H1 (cell line): ENCODE measurements at regions not wholly inside any gene's neighbourhood (a gene's known extent, or its start where the extent isn't known, plus 50 kb on each side); places are given as distances from the start of the nearest gene placed in this dataset.

Source experiments
- CTCF ChIA-PET: fragments of 300-600 bp; sonication (Branson Sonifier 250); formaldehyde crosslinking; loops from one replicate; lab custom pipeline; 2021; ENCODE audit not compliant: partially characterized antibody; lab: Charles Lee
- POLR2A ChIA-PET: fragments of 300-600 bp; sonication (Branson Sonifier 250); formaldehyde crosslinking; loops from one replicate; lab custom pipeline; 2021; ENCODE audit warnings: inconsistent platforms; ENCODE audit not compliant: partially characterized antibody; lab: Charles Lee
- DNase-seq, 2 experiments: peaks; one replicate each; pipeline versions ENCODE4 v3.0.0 to v3.0.0-alpha.2; 2010 to 2022; ENCODE audit warnings: low spot score in 2 of 2, low read depth in 1 of 2, mixed read lengths in 1 of 2
- FAIRE-seq: peaks from 2 replicates; lab custom pipeline; 2011; peaks lifted over from hg19 to GRCh38; lab: Jason Lieb, UNC
- H2AFZ ChIP-seq: 2 replicates; pipeline ENCODE4 v1.8.1; 2012; ENCODE audit warnings: low read length, inconsistent platforms
- H2AK5ac ChIP-seq: 2 replicates; pipeline ENCODE4 v1.6.1; 2013; ENCODE audit warnings: low read depth, low read length
- H2BK120ac ChIP-seq: replicated peaks from 2 replicates; pipeline ENCODE3; 2013; ENCODE audit warnings: low read depth, low read length, inconsistent platforms
- H2BK12ac ChIP-seq: 2 replicates; pipeline ENCODE4 v1.6.1; 2013; ENCODE audit warnings: low read depth, low read length
- H2BK15ac ChIP-seq: 2 replicates; pipeline ENCODE4 v1.6.1; 2013; ENCODE audit warnings: low read length
- H2BK20ac ChIP-seq: 2 replicates; pipeline ENCODE4 v1.6.1; 2013; ENCODE audit warnings: low read length
- H2BK5ac ChIP-seq: 2 replicates; pipeline ENCODE4 v1.6.1; 2013; ENCODE audit warnings: low read depth, low read length
- H3K14ac ChIP-seq: 2 replicates; pipeline ENCODE4 v1.6.1; 2013; ENCODE audit warnings: inconsistent platforms; ENCODE audit not compliant: insufficient read length
- H3K18ac ChIP-seq: 2 replicates; pipeline ENCODE4 v1.6.1; 2013; ENCODE audit warnings: low read length; ENCODE audit errors: extremely low read depth
- H3K23ac ChIP-seq: 2 replicates; pipeline ENCODE4 v1.6.1; 2013; ENCODE audit warnings: inconsistent platforms; ENCODE audit not compliant: insufficient read length
- H3K23me2 ChIP-seq: 2 replicates; pipeline ENCODE4 v1.6.1; 2013; ENCODE audit warnings: low read depth, low read length
- H3K27ac ChIP-seq: 2 replicates; pipeline ENCODE4 v1.6.1; 2011; ENCODE audit warnings: low read depth, low read length, inconsistent platforms
- H3K27me3 ChIP-seq, 4 experiments: replicated peaks in 1 of 4; 1 replicate in 1 of 4; 2 replicates in 3 of 4; pipeline versions ENCODE4 v1.6.1 to v1.8.1; 2011 to 2013; ENCODE audit warnings: low read length in 3 of 4, mild to moderate bottlenecking in 3 of 4, inconsistent platforms in 2 of 4, mixed read lengths in 2 of 4, moderate library complexity in 1 of 4; ENCODE audit not compliant: control insufficient read depth in 3 of 4, insufficient read depth in 3 of 4; ENCODE audit errors: extremely low read depth in 1 of 4
- H3K36me3 ChIP-seq, 4 experiments: 2 replicates each; pipeline versions ENCODE4 v1.6.1 to v1.8.1; 2011 to 2013; ENCODE audit warnings: mild to moderate bottlenecking in 4 of 4, low read length in 3 of 4, moderate library complexity in 2 of 4, control low read depth in 1 of 4, inconsistent platforms in 1 of 4; ENCODE audit not compliant: insufficient read depth in 4 of 4, control insufficient read depth in 2 of 4
- H3K4ac ChIP-seq: replicated peaks from 2 replicates; pipeline ENCODE3; 2013; ENCODE audit warnings: low read length, low read depth, mixed read lengths, inconsistent platforms; ENCODE audit not compliant: insufficient read length
- H3K4me1 ChIP-seq, 4 experiments: replicated peaks in 1 of 4; 1 replicate in 1 of 4; 2 replicates in 3 of 4; pipeline versions ENCODE4 v1.6.1 to v1.8.1; 2011 to 2013; ENCODE audit warnings: low read length in 3 of 4, inconsistent platforms in 2 of 4, mixed read lengths in 1 of 4; ENCODE audit not compliant: insufficient read depth in 4 of 4, control insufficient read depth in 3 of 4
- H3K4me2 ChIP-seq, 2 experiments: 2 replicates each; pipeline versions ENCODE4 v1.6.1 to v1.8.1; 2011 to 2013; ENCODE audit warnings: low read depth in 2 of 2, low read length in 2 of 2, control low read depth in 1 of 2, inconsistent platforms in 1 of 2, mild to moderate bottlenecking in 1 of 2; ENCODE audit not compliant: insufficient read depth in 1 of 2
- H3K4me3 ChIP-seq, 4 experiments: fragments of 200-600, 300-600 bp in 1 of 4; sonication (generic), shearing (Covaris generic), sonication (Bioruptor Twin) in 1 of 4; 2 replicates each; pipeline versions ENCODE4 v1.5.1 to v1.8.1; 2011 to 2016; ENCODE audit warnings: low read length in 4 of 4, low read depth in 3 of 4, control low read depth in 2 of 4, inconsistent platforms in 2 of 4, mild to moderate bottlenecking in 2 of 4, mixed read lengths in 1 of 4, moderate library complexity in 1 of 4; ENCODE audit not compliant: insufficient read depth in 2 of 4; ENCODE audit errors: extremely low read depth in 1 of 4
- H3K56ac ChIP-seq: replicated peaks from 2 replicates; pipeline ENCODE3; 2013; ENCODE audit warnings: low read depth, mild to moderate bottlenecking, mixed read lengths, low read length, inconsistent platforms; ENCODE audit not compliant: insufficient read length
- H3K79me1 ChIP-seq: 2 replicates; pipeline ENCODE4 v1.6.1; 2013; ENCODE audit warnings: low read depth, low read length, control low read depth
- H3K79me2 ChIP-seq, 2 experiments: 2 replicates each; pipeline versions ENCODE4 v1.6.1 to v1.8.1; 2012 to 2013; ENCODE audit warnings: low read length in 2 of 2, mild to moderate bottlenecking in 2 of 2, inconsistent platforms in 1 of 2; ENCODE audit not compliant: insufficient read depth in 2 of 2, control insufficient read depth in 1 of 2
- H3K9ac ChIP-seq, 4 experiments: replicated peaks in 1 of 4; 1 replicate in 1 of 4; 2 replicates in 3 of 4; pipeline versions ENCODE4 v1.6.1 to v1.8.1; 2011 to 2013; ENCODE audit warnings: low read depth in 3 of 4, low read length in 3 of 4, control low read depth in 2 of 4, mild to moderate bottlenecking in 2 of 4, moderate library complexity in 2 of 4, inconsistent platforms in 1 of 4; ENCODE audit errors: extremely low read depth in 1 of 4
- H3K9me3 ChIP-seq, 2 experiments: 2 replicates each; pipeline versions ENCODE4 v1.6.1 to v1.8.1; 2012 to 2013; ENCODE audit warnings: mild to moderate bottlenecking in 2 of 2, moderate library complexity in 2 of 2, control low read depth in 1 of 2, inconsistent platforms in 1 of 2, low read depth in 1 of 2, low read length in 1 of 2, mixed read lengths in 1 of 2; ENCODE audit not compliant: insufficient read depth in 2 of 2
- H4K20me1 ChIP-seq, 2 experiments: replicated peaks in 1 of 2; 2 replicates each; pipeline versions ENCODE3 to v1.8.1; 2011 to 2013; ENCODE audit warnings: inconsistent platforms in 2 of 2, low read length in 2 of 2, mild to moderate bottlenecking in 1 of 2; ENCODE audit not compliant: insufficient read depth in 2 of 2, control insufficient read depth in 1 of 2
- H4K5ac ChIP-seq: 2 replicates; pipeline ENCODE4 v1.6.1; 2013; ENCODE audit warnings: low read length, low read depth, mixed read lengths, inconsistent platforms; ENCODE audit not compliant: insufficient read length
- H4K8ac ChIP-seq: 2 replicates; pipeline ENCODE4 v1.8.0; 2013; ENCODE audit warnings: mild to moderate bottlenecking, moderate library complexity, low read length, inconsistent platforms; ENCODE audit not compliant: insufficient read depth; ENCODE audit errors: extremely low read depth
- H4K91ac ChIP-seq: replicated peaks from 2 replicates; pipeline ENCODE3; 2013; ENCODE audit warnings: low read length, mixed read lengths, inconsistent platforms; ENCODE audit not compliant: insufficient read length
- BACH1 ChIP-seq: IDR thresholded peaks from 2 replicates; pipeline ENCODE4 v1.6.1; 2012; ENCODE audit warnings: low read length, improper control_type of control experiment
- GTF2F1 ChIP-seq: IDR thresholded peaks from 2 replicates; pipeline ENCODE4 v1.6.1; 2012; ENCODE audit warnings: low read depth, low read length, improper control_type of control experiment, borderline replicate concordance
- JUND ChIP-seq: IDR thresholded peaks from 2 replicates; pipeline ENCODE4 v1.6.1; 2011; ENCODE audit warnings: mild to moderate bottlenecking, improper control_type of control experiment, low read length
- MAFK ChIP-seq: IDR thresholded peaks from 2 replicates; pipeline ENCODE4 v1.6.1; 2012; ENCODE audit warnings: low read depth, mild to moderate bottlenecking, improper control_type of control experiment, low read length
- MAX ChIP-seq: IDR thresholded peaks from 2 replicates; pipeline ENCODE4 v1.6.1; 2012; ENCODE audit warnings: inconsistent platforms
- NANOG ChIP-seq: IDR thresholded peaks from 2 replicates; pipeline ENCODE4 v1.6.1; 2011; ENCODE audit warnings: low read length, low read depth, mild to moderate bottlenecking, inconsistent platforms; ENCODE audit not compliant: insufficient read depth, poor library complexity, severe bottlenecking
- PHF8 ChIP-seq: fragments of 200-600 bp; sonication (generic); conservative IDR thresholded peaks from 2 replicates; pipeline ENCODE4 v1.7.1; 2012; ENCODE audit warnings: low read depth, mild to moderate bottlenecking, inconsistent platforms, low read length, moderate library complexity
- POLR2AphosphoS5 ChIP-seq: IDR thresholded peaks from 2 replicates; pipeline ENCODE4 v1.6.1; 2011; ENCODE audit warnings: low read depth, low read length
- RAD21 ChIP-seq, 2 experiments: IDR thresholded peaks in 1 of 2; conservative IDR thresholded peaks in 1 of 2; 2 replicates each; pipeline ENCODE4 v1.6.1; 2011; ENCODE audit warnings: low read depth in 2 of 2, low read length in 2 of 2, improper control_type of control experiment in 1 of 2, inconsistent platforms in 1 of 2, mild to moderate bottlenecking in 1 of 2, moderate library complexity in 1 of 2
- RXRA ChIP-seq: IDR thresholded peaks from 2 replicates; pipeline ENCODE4 v1.6.1; 2011; ENCODE audit warnings: low read depth, mild to moderate bottlenecking, low read length, moderate library complexity; ENCODE audit not compliant: insufficient read depth
- TAF1 ChIP-seq: IDR thresholded peaks from 2 replicates; pipeline ENCODE4 v1.6.1; 2011; ENCODE audit warnings: mild to moderate bottlenecking, low read depth, low read length
- TAF7 ChIP-seq: optimal IDR thresholded peaks from 2 replicates; pipeline ENCODE3; 2011; ENCODE audit warnings: low read depth, mild to moderate bottlenecking, inconsistent platforms, low read length, moderate library complexity, borderline replicate concordance
- TBP ChIP-seq: IDR thresholded peaks from 2 replicates; pipeline ENCODE4 v1.6.1; 2011; ENCODE audit warnings: low read depth, low read length, improper control_type of control experiment
- USF2 ChIP-seq: IDR thresholded peaks from 2 replicates; pipeline ENCODE4 v1.6.1; 2011; ENCODE audit warnings: low read length, improper control_type of control experiment
- ZNF274 ChIP-seq: IDR thresholded peaks from 2 replicates; pipeline ENCODE4 v1.7.0; 2012; ENCODE audit warnings: low read length, borderline replicate concordance; ENCODE audit errors: extremely low read depth

- H3K23ac ChIP-seq: no peak overlapping the region
- no peak overlapping the region for H3K56ac ChIP-seq
- no peak overlapping the region for H3K4me3 ChIP-seq
- no peak overlapping the region for H4K8ac ChIP-seq
- FAIRE-seq (no peak), DNase-seq (no peak)
- no peaks in the 10 kb centered on the region for H3K79me1 ChIP-seq
- H3K27me3 ChIP-seq: no peaks in the 10 kb centered on the region
- no peak overlapping the region for H3K14ac ChIP-seq
- H3K23me2 ChIP-seq: no peaks in the 10 kb centered on the region
- no peak overlapping the region for H2AFZ ChIP-seq
- H2BK5ac ChIP-seq: no peak overlapping the region
- H2AK5ac ChIP-seq: no peak overlapping the region
- no peak overlapping the region for H3K4ac ChIP-seq
- ChIA-PET CTCF (no interaction called here), POLR2A (no interaction called here)
- H4K20me1 ChIP-seq: no peaks in the 10 kb centered on the region
- no peak overlapping the region for H3K4me2 ChIP-seq
- H4K91ac ChIP-seq: no peak overlapping the region
- no peaks in the 10 kb centered on the region for H3K9me3 ChIP-seq
- no peaks in the 10 kb centered on the region for H3K36me3 ChIP-seq
- no peaks in the 10 kb centered on the region for H3K79me2 ChIP-seq
- no peak overlapping the region for H2BK15ac ChIP-seq
- no peaks in the 10 kb centered on the region for H3K4me1 ChIP-seq
- H2BK120ac ChIP-seq: no peak overlapping the region
- no peak overlapping the region for H3K9ac ChIP-seq
- H2BK12ac ChIP-seq: no peak overlapping the region
- H3K27ac ChIP-seq: no peak overlapping the region
- H2BK20ac ChIP-seq: no peak overlapping the region
- no peak overlapping the region for H4K5ac ChIP-seq
- no peak overlapping the region for H3K18ac ChIP-seq
- TF ChIP-seq BACH1 (no peak), JUND (no peak), MAFK (no peak), USF2 (no peak), MAX (no peak), PHF8 (no peak), TAF1 (no peak), ZNF274 (no peak), NANOG (no peak), TBP (no peak), GTF2F1 (no peak), RXRA (no peak), RAD21 (IDR thresholded peaks at IDR 0.05 in 1 of 2, conservative IDR thresholded peaks at IDR 0.05 in 1 of 2; ENCODE audit: low read depth in 2 of 2, low read length in 2 of 2) (no peak), POLR2AphosphoS5 (no peak), TAF7 (no peak)
Observed at GRCh38 chr15:37618353-37618752, 316.1 kb upstream of the TMCO5A start.
